HepG2 (cell line): ENCODE measurements at regions not wholly inside any gene's neighbourhood (a gene's known extent, or its start where the extent isn't known, plus 50 kb on each side); places are given as distances from the start of the nearest gene placed in this dataset.

Experiments
- ATF4 ChIP-seq, 2 experiments: fragments of 450-650 bp in 1 of 2; sonication (generic) in 1 of 2; formaldehyde crosslinking; IDR thresholded peaks; 2 replicates each; pipeline versions ENCODE4 v1.5.0 to v1.8.0; 2020 to 2022; ENCODE audit warnings: mild to moderate bottlenecking in 1 of 2, missing genetic modification reagents in 1 of 2
- CREB1 ChIP-seq, 2 experiments: fragments of 450-650 bp in 1 of 2; IDR thresholded peaks; 2 replicates each; pipeline ENCODE4 v1.6.1; 2016 to 2017; ENCODE audit warnings: control low read depth in 1 of 2, mild to moderate bottlenecking in 1 of 2, missing compliant biosample characterization in 1 of 2, missing genetic modification characterization in 1 of 2
- ELF1 ChIP-seq: sonication (generic); formaldehyde crosslinking; IDR thresholded peaks from 2 replicates; pipeline ENCODE4 v1.4.0; 2020; ENCODE audit warnings: missing genetic modification reagents
- ERF ChIP-seq: IDR thresholded peaks from 2 replicates; pipeline ENCODE4 v1.6.1; 2018; ENCODE audit warnings: missing biosample characterization, missing genetic modification reagents
- GABPB1 ChIP-seq: IDR thresholded peaks from 2 replicates; pipeline ENCODE4 v1.6.1; 2016; ENCODE audit warnings: mild to moderate bottlenecking, missing genetic modification reagents, moderate library complexity, missing compliant biosample characterization
- HOMEZ ChIP-seq: IDR thresholded peaks from 2 replicates; pipeline ENCODE4 v1.6.1; 2016; ENCODE audit warnings: low read depth
- KAT2B ChIP-seq: fragments of 150-350 bp; IDR thresholded peaks from 2 replicates; pipeline ENCODE4 v1.6.1; 2014; ENCODE audit warnings: low read depth, low read length, borderline replicate concordance
- KAT7 ChIP-seq: IDR thresholded peaks from 2 replicates; pipeline ENCODE4 v1.6.1; 2018; ENCODE audit warnings: borderline replicate concordance, missing compliant biosample characterization
- LCORL ChIP-seq, 2 experiments: fragments of 450-650 bp in 1 of 2; sonication (generic) in 1 of 2; formaldehyde crosslinking in 1 of 2; IDR thresholded peaks; 2 replicates each; pipeline versions ENCODE4 v1.5.0 to v1.6.1; 2017 to 2020; ENCODE audit warnings: antibody characterized with exemption in 1 of 2, missing genetic modification reagents in 1 of 2
- NFE2L2 ChIP-seq: fragments of 150-350 bp; IDR thresholded peaks from 2 replicates; pipeline ENCODE4 v1.6.1; 2014; ENCODE audit warnings: low read length
- TAF1 ChIP-seq: sonication (generic); formaldehyde crosslinking; IDR thresholded peaks from 2 replicates; pipeline ENCODE4 v1.4.0; 2020; ENCODE audit warnings: missing genetic modification reagents
- YEATS2 ChIP-seq: sonication (generic); formaldehyde crosslinking; IDR thresholded peaks from 2 replicates; pipeline ENCODE4 v1.4.0; 2020; ENCODE audit warnings: missing genetic modification reagents, borderline replicate concordance
- ZBTB7B ChIP-seq: sonication (generic); formaldehyde crosslinking; IDR thresholded peaks from 2 replicates; pipeline ENCODE4 v1.4.0; 2020; ENCODE audit warnings: missing genetic modification reagents
- ZFX ChIP-seq: sonication (generic); formaldehyde crosslinking; IDR thresholded peaks from 2 replicates; pipeline ENCODE4 v1.4.0; 2020; ENCODE audit warnings: mild to moderate bottlenecking, low read depth, missing genetic modification reagents, moderate library complexity
- ZNF121 ChIP-seq: sonication (generic); formaldehyde crosslinking; IDR thresholded peaks from 2 replicates; pipeline ENCODE4 v1.5.0; 2020; ENCODE audit warnings: mild to moderate bottlenecking, missing genetic modification reagents
- ZNF280D ChIP-seq: sonication (generic); formaldehyde crosslinking; IDR thresholded peaks from 2 replicates; pipeline ENCODE4 v1.5.1; 2020; ENCODE audit warnings: mild to moderate bottlenecking, missing genetic modification reagents
- ZNF546 ChIP-seq: sonication (generic); formaldehyde crosslinking; conservative IDR thresholded peaks from 2 replicates; pipeline ENCODE4 v1.8.1; 2023; ENCODE audit warnings: mild to moderate bottlenecking, missing genetic modification reagents
- ZNF687 ChIP-seq: sonication (generic); formaldehyde crosslinking; IDR thresholded peaks from 2 replicates; pipeline ENCODE4 v1.5.1; 2020; ENCODE audit warnings: mild to moderate bottlenecking, missing genetic modification reagents, moderate library complexity
- ZNF737 ChIP-seq: sonication (generic); formaldehyde crosslinking; IDR thresholded peaks from 2 replicates; pipeline ENCODE4 v1.5.0; 2020; ENCODE audit warnings: missing genetic modification reagents, mild to moderate bottlenecking, borderline replicate concordance

DNA sequence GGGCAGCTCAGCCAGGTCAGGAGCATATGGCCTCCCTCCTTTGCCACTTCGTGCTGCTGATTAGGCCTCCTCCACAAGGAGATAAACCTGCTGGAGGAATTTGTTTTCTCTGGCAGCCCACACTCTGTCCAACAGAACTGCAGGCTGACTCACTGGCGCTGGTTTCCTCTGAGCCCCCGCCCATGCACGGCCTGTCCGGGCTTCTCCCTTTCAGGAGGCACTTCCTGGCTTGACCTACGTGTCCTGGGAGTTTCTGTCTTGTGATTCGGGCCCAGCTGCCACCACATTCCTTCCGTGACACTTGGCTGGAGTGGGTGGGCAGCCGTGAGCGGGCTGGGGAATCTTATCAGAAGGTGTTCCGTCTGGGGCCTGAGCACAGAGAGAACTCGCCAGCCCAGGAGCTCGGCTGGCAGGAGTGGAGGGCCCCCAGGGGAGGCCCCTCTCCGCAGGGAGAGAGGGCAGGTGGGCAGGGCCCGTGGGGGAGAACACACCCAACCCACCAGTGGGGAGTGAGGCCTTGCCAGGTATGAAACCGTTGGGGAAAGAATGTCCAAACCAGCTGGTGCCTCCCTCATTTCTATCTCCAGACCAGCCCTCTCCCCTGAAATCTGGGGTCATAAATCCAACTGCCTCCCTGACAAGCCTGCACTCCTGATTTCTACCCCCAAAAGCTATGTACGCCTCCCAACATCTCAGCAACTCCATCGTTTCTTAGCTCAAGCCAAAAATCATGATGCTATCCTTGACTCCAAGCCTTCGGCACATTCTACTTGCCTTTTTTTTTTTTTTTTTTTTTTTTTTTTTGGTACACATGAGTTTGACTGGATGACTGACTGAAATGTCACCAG lies 110.6 kb upstream of the MEF2A start (continued):
- TF ChIP-seq CREB1 (IDR thresholded peaks at IDR 0.05) (no peak), CREB1 (CRISPR knock-in tag; IDR thresholded peaks at IDR 0.05) (no peak), GABPB1 (CRISPR knock-in tag) (peak; percentile 36; the same call in 1 of the 2 replicates), ATF4 (CRISPR knock-in tag; IDR thresholded peaks at IDR 0.05) (no peak), NFE2L2 (no peak), ZNF121 (CRISPR knock-in tag) (no peak), ZNF546 (CRISPR knock-in tag) (no peak), ZFX (peak; percentile 80), ZBTB7B (CRISPR knock-in tag) (peak; percentile 11; the same call in 1 of the 2 replicates), KAT2B (no peak), YEATS2 (peak; percentile 53; the same call in 1 of the 2 replicates), LCORL (IDR thresholded peaks at IDR 0.05) (no peak), LCORL (CRISPR knock-in tag; IDR thresholded peaks at IDR 0.05) (peak; percentile 49; the same call in 1 of the 2 replicates), ZNF687 (CRISPR knock-in tag) (peak; percentile 78), ELF1 (peak; percentile 73), ERF (CRISPR knock-in tag) (0 out of 2 replicates have a peak, but pooled peaks have one; percentile 45), TAF1 (CRISPR knock-in tag) (0 out of 2 replicates have a peak, but pooled peaks have one; percentile 17), HOMEZ (CRISPR knock-in tag) (0 out of 2 replicates have a peak, but pooled peaks have one; percentile 17), ZNF280D (CRISPR knock-in tag) (0 out of 2 replicates have a peak, but pooled peaks have one; percentile 35), ZNF737 (CRISPR knock-in tag) (no peak), KAT7 (CRISPR knock-in tag) (0 out of 2 replicates have a peak, but pooled peaks have one; percentile 5)
